Neutrophil (primary cell): ENCODE measurements at regions not wholly inside any gene's neighbourhood (a gene's known extent, or its start where the extent isn't known, plus 50 kb on each side); places are given as distances from the start of the nearest gene placed in this dataset.

Experiments
- H3K27ac ChIP-seq: fragments of 200-600 bp; sonication (generic); 2 replicates; pipeline ENCODE4 v1.5.1; 2016; ENCODE audit warnings: mild to moderate bottlenecking, moderate library complexity
- H3K27me3 ChIP-seq: fragments of 200-600 bp; sonication (generic); 2 replicates; pipeline ENCODE4 v1.6.0; 2016; ENCODE audit warnings: mild to moderate bottlenecking
- H3K36me3 ChIP-seq: fragments of 200-600 bp; sonication (generic); 2 replicates; pipeline ENCODE4 v1.5.1; 2017
- H3K4me1 ChIP-seq, 2 experiments: fragments of 200-600 bp in 1 of 2; sonication (generic) in 1 of 2; 1 replicate in 1 of 2; 2 replicates in 1 of 2; pipeline versions ENCODE4 v1.5.1 to v1.6.1; 2013 to 2016; ENCODE audit warnings: low read depth in 1 of 2, low read length in 1 of 2, mild to moderate bottlenecking in 1 of 2, moderate library complexity in 1 of 2; ENCODE audit not compliant: control insufficient read depth in 1 of 2, insufficient read depth in 1 of 2
- H3K4me3 ChIP-seq, 2 experiments: fragments of 200-600 bp in 1 of 2; sonication (generic) in 1 of 2; 1 replicate in 1 of 2; 2 replicates in 1 of 2; pipeline ENCODE4 v1.5.1; 2013 to 2016; ENCODE audit warnings: low read depth in 1 of 2, low read length in 1 of 2, mild to moderate bottlenecking in 1 of 2, moderate library complexity in 1 of 2
- H3K9me3 ChIP-seq: fragments of 200-600 bp; sonication (generic); 2 replicates; pipeline ENCODE4 v1.5.1; 2016
- CTCF ChIP-seq: fragments of 200-600 bp; sonication (generic); IDR thresholded peaks from 2 replicates; pipeline ENCODE4 v1.5.1; 2016; ENCODE audit warnings: antibody characterized with exemption

- H3K9me3 ChIP-seq = no peaks in the 10 kb centered on the region
- H3K27ac ChIP-seq = no peak overlapping the region
- H3K4me3 ChIP-seq = no peak overlapping the region
- no peaks in the 10 kb centered on the region for H3K4me1 ChIP-seq
- H3K27me3 ChIP-seq = no peaks in the 10 kb centered on the region
- no peak for TF ChIP-seq CTCF
- H3K36me3 ChIP-seq = no peaks in the 10 kb centered on the region
These were observed 77.8 kb downstream of the TEX36 start for GRCh38 chr10:125605167-125605566.

- H3K36me3 ChIP-seq = no peaks in the 10 kb centered on the region
- TF ChIP-seq CTCF = no peak
- H3K9me3 ChIP-seq = no peaks in the 10 kb centered on the region
- no peak overlapping the region for H3K27ac ChIP-seq
- no peaks in the 10 kb centered on the region for H3K4me1 ChIP-seq
- H3K27me3 ChIP-seq = no peaks in the 10 kb centered on the region
- no peak overlapping the region for H3K4me3 ChIP-seq
These were observed 80.1 kb downstream of the TEX36 start for GRCh38 chr10:125602825-125603224.

- Histone ChIP-seq H3K27ac (no peak overlapping the region), H3K9me3 (no peaks in the 10 kb centered on the region), H3K4me1 (no peaks in the 10 kb centered on the region), H3K4me3 (no peak overlapping the region), H3K36me3 (no peaks in the 10 kb centered on the region), H3K27me3 (no peaks in the 10 kb centered on the region)
- no peak for TF ChIP-seq CTCF
These were observed 83.8 kb downstream of the TEX36 start for GRCh38 chr10:125599194-125599593.

- H3K36me3 ChIP-seq = no peaks in the 10 kb centered on the region
- no peak for TF ChIP-seq CTCF
These were observed 87.1 kb downstream of the TEX36 start for GRCh38 chr10:125595911-125596310.

GRCh38 chr10:125593644-125594043, 89.3 kb downstream of the TEX36 start:
- H3K27me3 ChIP-seq = no peaks in the 10 kb centered on the region
- no peak overlapping the region for H3K27ac ChIP-seq
- no peaks in the 10 kb centered on the region for H3K36me3 ChIP-seq
- H3K4me3 ChIP-seq = no peak overlapping the region
- no peaks in the 10 kb centered on the region for H3K9me3 ChIP-seq
- no peaks in the 10 kb centered on the region for H3K4me1 ChIP-seq
- no peak for TF ChIP-seq CTCF

More at GRCh38 chr10:125595911-125596310, 87.1 kb downstream of the TEX36 start:
- Histone ChIP-seq H3K4me3 (no peak overlapping the region), H3K27me3 (no peaks in the 10 kb centered on the region), H3K27ac (no peak overlapping the region), H3K9me3 (no peaks in the 10 kb centered on the region), H3K4me1 (no peaks in the 10 kb centered on the region)

- H3K36me3 ChIP-seq = no peaks in the 10 kb centered on the region
- no peaks in the 10 kb centered on the region for H3K4me1 ChIP-seq
- H3K9me3 ChIP-seq = no peaks in the 10 kb centered on the region
- no peaks in the 10 kb centered on the region for H3K27me3 ChIP-seq
- H3K27ac ChIP-seq = no peak overlapping the region
- no peak overlapping the region for H3K4me3 ChIP-seq
- TF ChIP-seq CTCF = no peak
These were observed 90.1 kb downstream of the TEX36 start for GRCh38 chr10:125592897-125593296.
